ENCODE measurements at regions not wholly inside any gene's neighbourhood (a gene's known extent, or its start where the extent isn't known, plus 50 kb on each side); places are given as distances from the start of the nearest gene placed in this dataset.

DNA sequence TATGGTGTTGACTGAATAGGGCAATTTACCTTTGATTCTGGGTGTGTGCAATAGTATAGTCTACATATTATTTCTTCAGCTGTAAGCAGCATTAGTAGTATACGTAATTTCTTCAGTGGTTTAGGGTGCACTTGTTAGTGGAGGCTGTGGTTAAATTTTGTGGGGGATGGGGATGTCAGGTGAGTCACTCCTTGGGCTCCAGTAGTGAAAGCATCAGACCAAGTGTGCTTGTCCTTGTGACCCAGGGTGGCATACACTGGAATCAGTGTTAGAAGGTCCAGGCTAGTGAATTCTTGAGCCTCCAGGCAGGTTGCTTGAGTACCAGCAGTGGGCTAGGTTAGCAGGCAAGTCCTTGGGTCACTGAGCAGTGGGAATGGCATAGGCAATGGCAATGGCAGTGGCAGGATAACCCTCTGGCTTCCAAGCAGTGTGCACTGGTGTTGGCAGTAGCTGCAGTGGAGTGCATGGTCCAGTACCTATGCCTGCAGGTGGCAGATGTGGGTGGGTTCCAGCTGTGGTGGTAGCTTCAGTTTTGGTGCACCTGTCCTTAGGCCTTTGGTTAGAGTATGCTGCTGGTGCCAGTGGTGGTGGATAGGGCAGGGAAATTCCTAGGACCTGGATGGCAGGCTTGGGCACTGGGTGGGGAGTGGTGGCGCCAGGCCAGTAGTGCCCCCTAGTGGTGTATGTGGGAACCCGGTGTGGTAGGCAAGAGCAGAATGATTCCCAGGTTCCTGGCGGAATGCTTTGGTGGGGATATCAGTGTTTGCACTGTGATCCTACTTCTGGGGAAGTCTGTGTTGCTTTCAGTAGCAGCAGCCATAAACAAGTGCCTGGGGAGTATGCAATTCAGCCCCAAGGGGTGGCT is 531.0 kb downstream of the SMARCA1 start:
- TF ChIP-seq CREB1 (IDR thresholded peaks at IDR 0.05; ENCODE audit: low read depth) (no peak), TEAD4 (IDR thresholded peaks at IDR 0.05) (no peak), TCF12 (IDR thresholded peaks at IDR 0.05; ENCODE audit: low read depth) (no peak), CEBPB (IDR thresholded peaks at IDR 0.05) (no peak), EGR1 (IDR thresholded peaks at IDR 0.05) (no peak), TAF1 (IDR thresholded peaks at IDR 0.05; ENCODE audit: low read depth) (no peak), RAD21 (IDR thresholded peaks at IDR 0.05; ENCODE audit: low read depth) (no peak; the same call in 1 of the 2 replicates)
- TF ChIP-seq, protein P1, sequence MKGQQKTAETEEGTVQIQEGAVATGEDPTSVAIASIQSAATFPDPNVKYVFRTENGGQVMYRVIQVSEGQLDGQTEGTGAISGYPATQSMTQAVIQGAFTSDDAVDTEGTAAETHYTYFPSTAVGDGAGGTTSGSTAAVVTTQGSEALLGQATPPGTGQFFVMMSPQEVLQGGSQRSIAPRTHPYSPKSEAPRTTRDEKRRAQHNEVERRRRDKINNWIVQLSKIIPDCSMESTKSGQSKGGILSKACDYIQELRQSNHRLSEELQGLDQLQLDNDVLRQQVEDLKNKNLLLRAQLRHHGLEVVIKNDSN (IDR thresholded peaks at IDR 0.05): no peak
- TF ChIP-seq, protein P2, sequence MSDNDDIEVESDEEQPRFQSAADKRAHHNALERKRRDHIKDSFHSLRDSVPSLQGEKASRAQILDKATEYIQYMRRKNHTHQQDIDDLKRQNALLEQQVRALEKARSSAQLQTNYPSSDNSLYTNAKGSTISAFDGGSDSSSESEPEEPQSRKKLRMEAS (IDR thresholded peaks at IDR 0.05): no peak

DNA sequence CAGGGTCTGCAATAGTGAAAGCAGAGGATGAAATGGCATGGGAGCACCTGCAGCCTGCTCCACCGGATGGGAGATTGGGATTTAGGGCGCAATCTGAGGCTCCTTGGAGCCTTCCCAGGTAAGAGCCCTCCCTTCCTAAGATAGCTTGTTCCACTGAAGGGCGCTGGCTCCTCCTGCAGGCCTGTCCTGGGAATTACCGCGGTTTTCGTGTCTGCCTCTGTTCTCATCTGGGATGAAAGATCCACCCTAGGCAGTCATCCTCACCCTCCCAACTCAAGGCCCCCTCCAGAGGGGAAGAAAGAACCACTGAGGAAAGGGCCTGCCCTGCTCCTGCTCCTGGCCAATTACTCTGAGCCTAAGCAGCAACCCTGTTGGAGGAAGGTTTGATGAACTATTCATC is 547.5 kb downstream of the SMARCA1 start:
- TF ChIP-seq TEAD4 (IDR thresholded peaks at IDR 0.05) (no peak), EP300 (IDR thresholded peaks at IDR 0.05; ENCODE audit: borderline replicate concordance) (no peak), NFIC (IDR thresholded peaks at IDR 0.05) (no peak), RAD21 (IDR thresholded peaks at IDR 0.05; ENCODE audit: low read depth) (peak; percentile 74)
- TF ChIP-seq, protein P1 (IDR thresholded peaks at IDR 0.05): no peak

DNA sequence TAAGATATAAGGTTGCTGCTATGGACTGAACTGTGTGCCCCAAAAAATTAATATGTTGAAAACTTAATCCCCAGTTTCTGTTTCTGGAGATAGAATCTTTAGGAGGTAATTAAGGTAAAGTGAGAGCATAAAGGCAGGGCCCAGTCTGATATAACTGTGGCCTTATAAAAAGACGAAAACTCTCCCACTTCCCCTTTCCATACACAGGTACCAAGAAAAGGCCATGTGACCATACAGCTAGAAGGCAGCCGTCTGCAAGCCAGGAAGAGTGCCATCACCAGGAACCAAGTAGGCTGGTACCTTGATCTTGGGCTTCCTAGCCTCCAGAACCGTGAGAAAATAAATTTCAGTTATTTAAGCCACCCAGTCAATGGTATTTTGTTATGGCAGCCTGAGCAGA is 550.3 kb downstream of the SMARCA1 start:
- TF ChIP-seq, protein P3, sequence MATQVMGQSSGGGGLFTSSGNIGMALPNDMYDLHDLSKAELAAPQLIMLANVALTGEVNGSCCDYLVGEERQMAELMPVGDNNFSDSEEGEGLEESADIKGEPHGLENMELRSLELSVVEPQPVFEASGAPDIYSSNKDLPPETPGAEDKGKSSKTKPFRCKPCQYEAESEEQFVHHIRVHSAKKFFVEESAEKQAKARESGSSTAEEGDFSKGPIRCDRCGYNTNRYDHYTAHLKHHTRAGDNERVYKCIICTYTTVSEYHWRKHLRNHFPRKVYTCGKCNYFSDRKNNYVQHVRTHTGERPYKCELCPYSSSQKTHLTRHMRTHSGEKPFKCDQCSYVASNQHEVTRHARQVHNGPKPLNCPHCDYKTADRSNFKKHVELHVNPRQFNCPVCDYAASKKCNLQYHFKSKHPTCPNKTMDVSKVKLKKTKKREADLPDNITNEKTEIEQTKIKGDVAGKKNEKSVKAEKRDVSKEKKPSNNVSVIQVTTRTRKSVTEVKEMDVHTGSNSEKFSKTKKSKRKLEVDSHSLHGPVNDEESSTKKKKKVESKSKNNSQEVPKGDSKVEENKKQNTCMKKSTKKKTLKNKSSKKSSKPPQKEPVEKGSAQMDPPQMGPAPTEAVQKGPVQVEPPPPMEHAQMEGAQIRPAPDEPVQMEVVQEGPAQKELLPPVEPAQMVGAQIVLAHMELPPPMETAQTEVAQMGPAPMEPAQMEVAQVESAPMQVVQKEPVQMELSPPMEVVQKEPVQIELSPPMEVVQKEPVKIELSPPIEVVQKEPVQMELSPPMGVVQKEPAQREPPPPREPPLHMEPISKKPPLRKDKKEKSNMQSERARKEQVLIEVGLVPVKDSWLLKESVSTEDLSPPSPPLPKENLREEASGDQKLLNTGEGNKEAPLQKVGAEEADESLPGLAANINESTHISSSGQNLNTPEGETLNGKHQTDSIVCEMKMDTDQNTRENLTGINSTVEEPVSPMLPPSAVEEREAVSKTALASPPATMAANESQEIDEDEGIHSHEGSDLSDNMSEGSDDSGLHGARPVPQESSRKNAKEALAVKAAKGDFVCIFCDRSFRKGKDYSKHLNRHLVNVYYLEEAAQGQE (IDR thresholded peaks at IDR 0.05; ENCODE audit: low read depth): no peak
- TF ChIP-seq CEBPB (IDR thresholded peaks at IDR 0.05): no peak
- TF ChIP-seq EGR1 (IDR thresholded peaks at IDR 0.05): no peak
- TF ChIP-seq NFIC (IDR thresholded peaks at IDR 0.05): no peak
- no peak for TF ChIP-seq CREB1 (IDR thresholded peaks at IDR 0.05; ENCODE audit: low read depth)
- no peak for TF ChIP-seq RAD21 (IDR thresholded peaks at IDR 0.05; ENCODE audit: low read depth)
- TF ChIP-seq TEAD4 (IDR thresholded peaks at IDR 0.05): no peak
- no peak for TF ChIP-seq YY1 (IDR thresholded peaks at IDR 0.05; ENCODE audit: low read depth)

DNA sequence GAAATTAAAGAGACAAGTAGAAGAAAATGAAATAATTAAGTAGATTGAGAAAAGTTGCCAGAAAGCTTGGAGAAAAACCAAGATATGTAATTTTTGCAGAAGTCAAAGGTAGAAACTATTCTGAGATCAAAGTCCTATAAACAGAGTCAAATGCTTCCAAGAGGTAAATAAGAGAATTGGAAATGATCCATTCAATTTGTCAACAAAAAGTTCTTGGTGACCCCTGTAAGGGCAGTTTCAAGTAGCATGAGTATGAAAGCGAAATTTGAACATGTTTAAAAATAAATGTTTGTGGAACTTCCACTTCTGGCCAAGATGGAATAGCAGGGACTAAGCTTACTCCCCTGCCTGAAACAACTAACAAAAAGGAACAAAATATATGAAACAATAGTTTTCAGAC is 562.0 kb downstream of the SMARCA1 start:
- TF ChIP-seq TAF1 (IDR thresholded peaks at IDR 0.05; ENCODE audit: low read depth): no peak

DNA sequence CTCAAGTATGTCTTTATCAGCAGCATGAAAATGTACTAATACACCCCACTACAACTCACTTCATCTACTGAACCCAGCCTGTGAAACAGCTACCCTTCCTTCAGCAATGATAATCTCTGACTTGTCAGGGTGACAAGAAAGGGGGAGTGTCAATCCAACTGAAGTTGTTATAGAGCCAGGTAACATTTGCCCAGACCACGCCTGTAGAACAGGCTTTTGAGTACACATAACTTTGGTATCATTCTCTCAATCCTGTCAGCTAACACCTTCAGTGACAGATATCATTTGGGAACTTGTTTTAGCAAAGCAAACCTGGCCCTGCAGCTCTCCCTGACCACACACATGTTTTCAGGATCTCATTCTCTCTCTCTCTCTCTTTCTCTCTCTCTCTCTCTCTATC is 592.2 kb downstream of the SMARCA1 start:
- TF ChIP-seq EP300 (IDR thresholded peaks at IDR 0.05; ENCODE audit: borderline replicate concordance): no peak
- TF ChIP-seq TCF12 (IDR thresholded peaks at IDR 0.05; ENCODE audit: low read depth): no peak
- no peak for TF ChIP-seq FOXM1 (IDR thresholded peaks at IDR 0.05; ENCODE audit: borderline replicate concordance, low read depth)
- no peak for TF ChIP-seq TEAD4 (IDR thresholded peaks at IDR 0.05)
- TF ChIP-seq, protein P3 (IDR thresholded peaks at IDR 0.05; ENCODE audit: low read depth): no peak
- no peak for TF ChIP-seq EGR1 (IDR thresholded peaks at IDR 0.05)
- no peak for TF ChIP-seq ZBTB7A (IDR thresholded peaks at IDR 0.05; ENCODE audit: low read depth)
- TF ChIP-seq NFIC (IDR thresholded peaks at IDR 0.05): no peak
- TF ChIP-seq YY1 (IDR thresholded peaks at IDR 0.05; ENCODE audit: low read depth): no peak
- no peak for TF ChIP-seq CREB1 (IDR thresholded peaks at IDR 0.05; ENCODE audit: low read depth)
- no peak for TF ChIP-seq TAF1 (IDR thresholded peaks at IDR 0.05; ENCODE audit: low read depth)
- TF ChIP-seq, protein P2 (IDR thresholded peaks at IDR 0.05): no peak
- TF ChIP-seq, protein P1 (IDR thresholded peaks at IDR 0.05): no peak
- no peak for TF ChIP-seq RAD21 (IDR thresholded peaks at IDR 0.05; ENCODE audit: low read depth)
- no peak for TF ChIP-seq CEBPB (IDR thresholded peaks at IDR 0.05)
